HL-60 (cell line): ENCODE measurements at regions not wholly inside any gene's neighbourhood (a gene's known extent, or its start where the extent isn't known, plus 50 kb on each side); places are given as distances from the start of the nearest gene placed in this dataset.

Source experiments
- DNase-seq, 2 experiments: peaks; one replicate each; pipeline ENCODE4 v3.0.0-alpha.2; 2010 to 2020; ENCODE audit warnings: low read depth in 1 of 2, low spot score in 1 of 2
- H3K27ac ChIP-seq: fragments of 250-450 bp; sonication (Bioruptor Pico); replicated peaks from 2 replicates; pipeline ENCODE4 v1.5.1; 2020; ENCODE audit warnings: mild to moderate bottlenecking, moderate library complexity
- H3K27me3 ChIP-seq: fragments of 250-450 bp; sonication (Bioruptor Pico); 2 replicates; pipeline ENCODE4 v1.5.1; 2021; ENCODE audit warnings: mild to moderate bottlenecking, moderate library complexity; ENCODE audit not compliant: insufficient read depth, poor library complexity, severe bottlenecking
- H3K4me3 ChIP-seq: replicated peaks from 2 replicates; pipeline ENCODE4 v1.5.1; 2011; ENCODE audit warnings: mild to moderate bottlenecking, control low read depth, low read length; ENCODE audit not compliant: insufficient read depth
- CTCF ChIP-seq: IDR thresholded peaks from one replicate; pipeline ENCODE4 v1.5.1; 2011; ENCODE audit warnings: low read length, control low read depth, inconsistent platforms; ENCODE audit not compliant: insufficient read depth
- GABPA ChIP-seq: IDR thresholded peaks from 2 replicates; pipeline ENCODE4 v1.6.1; 2012; ENCODE audit warnings: low read depth
- POLR2AphosphoS5 ChIP-seq: IDR thresholded peaks from 2 replicates; pipeline ENCODE4 v1.6.1; 2012; ENCODE audit warnings: low read depth
- SPI1 ChIP-seq: IDR thresholded peaks from 2 replicates; pipeline ENCODE4 v1.6.1; 2012; ENCODE audit warnings: low read depth, mild to moderate bottlenecking, borderline replicate concordance
- TF ChIP-seq, protein P1 (sequence below): IDR thresholded peaks from 2 replicates; pipeline ENCODE4 v1.6.1; 2012; ENCODE audit warnings: low read depth; ENCODE audit not compliant: insufficient replicate concordance

- Histone ChIP-seq H3K27ac (no peak overlapping the region), H3K4me3 (no peak overlapping the region), H3K27me3 (no peaks in the 10 kb centered on the region)
- no peak for DNase-seq
- TF ChIP-seq CTCF = no peak
- TF ChIP-seq GABPA = no peak
- TF ChIP-seq SPI1 = no peak
- TF ChIP-seq, protein P1, sequence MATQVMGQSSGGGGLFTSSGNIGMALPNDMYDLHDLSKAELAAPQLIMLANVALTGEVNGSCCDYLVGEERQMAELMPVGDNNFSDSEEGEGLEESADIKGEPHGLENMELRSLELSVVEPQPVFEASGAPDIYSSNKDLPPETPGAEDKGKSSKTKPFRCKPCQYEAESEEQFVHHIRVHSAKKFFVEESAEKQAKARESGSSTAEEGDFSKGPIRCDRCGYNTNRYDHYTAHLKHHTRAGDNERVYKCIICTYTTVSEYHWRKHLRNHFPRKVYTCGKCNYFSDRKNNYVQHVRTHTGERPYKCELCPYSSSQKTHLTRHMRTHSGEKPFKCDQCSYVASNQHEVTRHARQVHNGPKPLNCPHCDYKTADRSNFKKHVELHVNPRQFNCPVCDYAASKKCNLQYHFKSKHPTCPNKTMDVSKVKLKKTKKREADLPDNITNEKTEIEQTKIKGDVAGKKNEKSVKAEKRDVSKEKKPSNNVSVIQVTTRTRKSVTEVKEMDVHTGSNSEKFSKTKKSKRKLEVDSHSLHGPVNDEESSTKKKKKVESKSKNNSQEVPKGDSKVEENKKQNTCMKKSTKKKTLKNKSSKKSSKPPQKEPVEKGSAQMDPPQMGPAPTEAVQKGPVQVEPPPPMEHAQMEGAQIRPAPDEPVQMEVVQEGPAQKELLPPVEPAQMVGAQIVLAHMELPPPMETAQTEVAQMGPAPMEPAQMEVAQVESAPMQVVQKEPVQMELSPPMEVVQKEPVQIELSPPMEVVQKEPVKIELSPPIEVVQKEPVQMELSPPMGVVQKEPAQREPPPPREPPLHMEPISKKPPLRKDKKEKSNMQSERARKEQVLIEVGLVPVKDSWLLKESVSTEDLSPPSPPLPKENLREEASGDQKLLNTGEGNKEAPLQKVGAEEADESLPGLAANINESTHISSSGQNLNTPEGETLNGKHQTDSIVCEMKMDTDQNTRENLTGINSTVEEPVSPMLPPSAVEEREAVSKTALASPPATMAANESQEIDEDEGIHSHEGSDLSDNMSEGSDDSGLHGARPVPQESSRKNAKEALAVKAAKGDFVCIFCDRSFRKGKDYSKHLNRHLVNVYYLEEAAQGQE = no peak
- TF ChIP-seq POLR2AphosphoS5 = no peak
These were observed 494.3 kb downstream of the STK39 start for GRCh38 chr2:167753142-167753541.

GRCh38 chr2:167752734-167753133, 494.7 kb downstream of the STK39 start:
- TF ChIP-seq SPI1 = no peak
- no peak for TF ChIP-seq POLR2AphosphoS5
- TF ChIP-seq GABPA = no peak
- no peak for TF ChIP-seq CTCF
- TF ChIP-seq, protein P1 = no peak

DNA sequence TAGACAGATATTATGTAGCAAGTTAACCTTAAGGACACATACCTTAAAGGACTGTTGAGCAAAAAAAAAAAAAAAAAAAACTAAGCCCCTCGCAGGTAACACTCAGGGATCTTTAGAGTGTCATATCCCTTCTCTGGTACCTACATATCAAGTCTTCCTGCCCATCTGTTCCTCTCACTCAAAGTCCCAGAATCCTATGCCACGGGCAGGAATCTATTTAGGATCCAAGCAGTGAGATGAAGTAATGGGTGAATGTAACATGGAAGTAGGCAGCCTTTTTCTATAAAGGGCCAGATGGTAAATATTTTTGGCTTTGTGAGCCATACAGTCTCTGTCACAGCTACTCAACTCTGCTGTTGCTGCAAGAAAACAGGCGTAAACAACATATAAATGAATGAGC, 496.7 kb downstream of the STK39 start:
- DNase-seq = no peak
- Histone ChIP-seq H3K4me3 (no peak overlapping the region), H3K27me3 (no peaks in the 10 kb centered on the region), H3K27ac (no peak overlapping the region)
- TF ChIP-seq CTCF = no peak
- no peak for TF ChIP-seq SPI1
- TF ChIP-seq, protein P1 = no peak
- TF ChIP-seq GABPA = no peak

More at GRCh38 chr2:167752734-167753133, 494.7 kb downstream of the STK39 start:
- DNase-seq = no peak
- H3K27ac ChIP-seq = no peak overlapping the region
- no peak overlapping the region for H3K4me3 ChIP-seq
- no peaks in the 10 kb centered on the region for H3K27me3 ChIP-seq
